GM20000 (cell line): ENCODE measurements at regions not wholly inside any gene's neighbourhood (a gene's known extent, or its start where the extent isn't known, plus 50 kb on each side); places are given as distances from the start of the nearest gene placed in this dataset.

Source experiments
- DNase-seq: peaks from one replicate; pipeline ENCODE4 v3.0.0; 2012; ENCODE audit warnings: low spot score
- TF ChIP-seq, protein P1 (sequence below): IDR thresholded peaks from 2 replicates; pipeline ENCODE4 v1.5.1; 2012; ENCODE audit warnings: mild to moderate bottlenecking, control low read depth; ENCODE audit errors: extremely low read depth, missing control alignments

DNA sequence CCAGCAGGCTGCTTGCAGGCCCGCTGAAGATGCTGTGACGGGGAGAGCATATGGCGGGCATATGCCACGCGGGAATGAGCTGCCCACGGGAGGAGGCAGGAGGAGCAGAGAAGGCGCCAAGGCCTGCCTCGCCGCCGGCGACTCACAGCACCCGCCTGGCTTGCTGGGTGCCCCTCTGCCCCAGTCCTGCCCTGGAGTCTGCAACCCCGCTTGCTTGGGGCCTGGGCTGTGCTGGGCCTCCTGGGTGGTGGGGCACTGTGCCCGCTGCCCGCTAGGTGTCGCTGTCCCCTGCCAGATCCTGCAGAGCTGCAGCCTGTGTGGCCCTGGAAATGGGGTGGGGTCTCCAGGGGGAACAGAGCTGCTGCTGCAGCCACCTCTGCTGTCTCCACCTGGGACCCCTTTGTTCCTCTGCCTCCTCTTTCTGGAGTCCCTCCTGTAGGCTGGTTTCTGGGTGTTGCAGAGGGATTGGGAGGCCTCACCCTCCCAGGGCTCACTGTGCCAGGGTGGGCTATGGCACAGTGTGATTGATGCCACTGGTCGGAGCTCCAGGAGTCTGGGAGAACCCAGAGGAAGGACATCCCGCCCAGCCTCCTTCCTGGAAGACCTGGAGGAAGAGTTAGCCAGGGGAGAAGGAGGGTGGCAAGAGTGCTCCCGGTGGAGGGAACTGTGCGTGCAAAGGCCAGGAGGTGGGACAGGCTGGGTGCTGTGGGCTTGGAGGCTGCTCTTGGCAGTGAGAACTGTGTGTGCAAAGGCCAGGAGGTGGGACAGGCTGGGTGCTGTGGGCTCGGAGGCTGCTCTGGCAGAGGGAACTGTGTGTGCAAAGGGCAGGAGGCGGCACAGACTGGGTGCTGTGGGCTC, 141.0 kb upstream of the CIBAR2 start:
- TF ChIP-seq, protein P1, sequence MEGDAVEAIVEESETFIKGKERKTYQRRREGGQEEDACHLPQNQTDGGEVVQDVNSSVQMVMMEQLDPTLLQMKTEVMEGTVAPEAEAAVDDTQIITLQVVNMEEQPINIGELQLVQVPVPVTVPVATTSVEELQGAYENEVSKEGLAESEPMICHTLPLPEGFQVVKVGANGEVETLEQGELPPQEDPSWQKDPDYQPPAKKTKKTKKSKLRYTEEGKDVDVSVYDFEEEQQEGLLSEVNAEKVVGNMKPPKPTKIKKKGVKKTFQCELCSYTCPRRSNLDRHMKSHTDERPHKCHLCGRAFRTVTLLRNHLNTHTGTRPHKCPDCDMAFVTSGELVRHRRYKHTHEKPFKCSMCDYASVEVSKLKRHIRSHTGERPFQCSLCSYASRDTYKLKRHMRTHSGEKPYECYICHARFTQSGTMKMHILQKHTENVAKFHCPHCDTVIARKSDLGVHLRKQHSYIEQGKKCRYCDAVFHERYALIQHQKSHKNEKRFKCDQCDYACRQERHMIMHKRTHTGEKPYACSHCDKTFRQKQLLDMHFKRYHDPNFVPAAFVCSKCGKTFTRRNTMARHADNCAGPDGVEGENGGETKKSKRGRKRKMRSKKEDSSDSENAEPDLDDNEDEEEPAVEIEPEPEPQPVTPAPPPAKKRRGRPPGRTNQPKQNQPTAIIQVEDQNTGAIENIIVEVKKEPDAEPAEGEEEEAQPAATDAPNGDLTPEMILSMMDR = peak; percentile 93
- peak; percentile 94 for DNase-seq

- TF ChIP-seq, protein P1 = no peak
Observed at GRCh38 chr16:85254051-85254450, 141.8 kb upstream of the CIBAR2 start.

GRCh38 chr16:85254921-85255320, 142.6 kb upstream of the CIBAR2 start:
- TF ChIP-seq, protein P1 = no peak
- no peak for DNase-seq

More at GRCh38 chr16:85254051-85254450, 141.8 kb upstream of the CIBAR2 start:
- DNase-seq = no peak

DNA sequence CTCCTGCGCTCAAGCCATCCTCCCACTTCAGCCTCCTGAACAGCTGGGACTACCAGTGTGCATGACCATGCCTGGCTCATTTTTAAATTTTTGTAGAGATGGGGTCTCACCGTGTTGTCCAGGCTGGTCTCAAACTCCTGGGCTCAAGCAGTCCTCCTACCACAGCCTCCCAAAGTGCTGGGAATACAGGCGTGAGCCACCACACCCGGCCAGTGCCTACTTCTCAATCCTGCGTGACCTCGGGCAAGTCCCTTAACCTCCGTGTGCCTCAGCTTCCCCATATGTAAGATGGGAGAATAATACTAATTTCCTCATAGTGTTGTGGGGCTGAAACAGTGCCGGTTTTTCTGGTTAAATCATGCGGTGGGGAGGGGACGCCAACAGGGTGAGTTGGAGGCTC, 143.5 kb upstream of the CIBAR2 start:
- DNase-seq = no peak

GRCh38 chr16:85256190-85256739, 144.0 kb upstream of the CIBAR2 start:
- no peak for DNase-seq
- TF ChIP-seq, protein P1 = no peak

More for the DNA sequence above, 143.5 kb upstream of the CIBAR2 start:
- TF ChIP-seq, protein P1 = no peak

- TF ChIP-seq, protein P1 = no peak
Observed at GRCh38 chr16:85257483-85257882, 145.2 kb upstream of the CIBAR2 start.

DNA sequence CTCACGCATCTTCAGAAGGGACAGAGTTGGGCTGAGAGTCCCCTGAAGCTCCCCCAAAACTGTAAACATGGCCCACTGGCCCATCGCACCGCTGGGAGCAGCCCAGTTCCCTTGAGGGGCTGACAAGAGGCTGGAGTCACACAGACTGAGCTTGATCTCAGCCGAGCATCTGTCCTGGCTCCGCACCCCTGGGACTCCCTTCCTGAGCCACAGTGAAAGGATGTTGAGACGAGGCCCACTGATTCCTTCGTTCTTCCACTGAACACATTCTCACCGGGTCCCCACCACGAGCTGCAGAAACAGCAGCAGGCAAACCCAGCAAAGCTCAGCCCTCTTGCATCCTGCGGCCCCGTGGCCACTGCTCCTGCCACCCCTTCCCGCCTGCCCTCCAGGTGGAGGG, 145.9 kb upstream of the CIBAR2 start:
- TF ChIP-seq, protein P1 = no peak
- no peak for DNase-seq

More at GRCh38 chr16:85257483-85257882, 145.2 kb upstream of the CIBAR2 start:
- DNase-seq = no peak
